ENCODE measurements at regions not wholly inside any gene's neighbourhood (a gene's known extent, or its start where the extent isn't known, plus 50 kb on each side); places are given as distances from the start of the nearest gene placed in this dataset.
"Not testable (repeated sequence)": the region's sequence is repeated elsewhere in the genome, so short reads cannot be mapped to it uniquely, and the experiment has no call there.

DNA sequence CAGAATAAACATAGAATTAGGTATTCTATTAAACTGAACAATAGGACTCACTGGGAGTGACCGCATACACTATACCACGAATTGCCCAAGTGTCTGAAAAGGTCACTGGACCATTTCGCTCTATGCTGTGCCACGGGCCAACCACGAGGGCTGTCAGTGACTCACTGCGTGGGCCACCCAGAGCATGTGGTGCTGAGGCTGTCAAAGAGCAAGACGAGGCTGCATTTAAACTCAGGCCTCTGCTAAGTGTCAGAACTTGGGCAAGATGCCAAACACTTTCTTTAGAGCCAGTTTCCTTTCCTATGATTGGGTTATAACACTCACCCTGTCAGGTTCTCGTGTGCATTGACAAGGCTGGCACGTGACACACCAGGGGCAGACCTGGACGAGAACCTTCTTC is 97.5 kb downstream of the SH3YL1 start:
- peaks cover 0 to 4% (median 4%) of the 10 kb centered on the region in 3 donors for H3K9me3 Mint-ChIP-seq
- peaks cover 14% of the 10 kb centered on the region for H3K27me3 Mint-ChIP-seq
- H3K4me3 Mint-ChIP-seq, result no peak overlapping the region
- no peaks in the 10 kb centered on the region for H3K4me1 Mint-ChIP-seq
- H3K27ac Mint-ChIP-seq, result no peak overlapping the region
- H3K36me3 Mint-ChIP-seq, result peaks cover 2% of the 10 kb centered on the region

DNA sequence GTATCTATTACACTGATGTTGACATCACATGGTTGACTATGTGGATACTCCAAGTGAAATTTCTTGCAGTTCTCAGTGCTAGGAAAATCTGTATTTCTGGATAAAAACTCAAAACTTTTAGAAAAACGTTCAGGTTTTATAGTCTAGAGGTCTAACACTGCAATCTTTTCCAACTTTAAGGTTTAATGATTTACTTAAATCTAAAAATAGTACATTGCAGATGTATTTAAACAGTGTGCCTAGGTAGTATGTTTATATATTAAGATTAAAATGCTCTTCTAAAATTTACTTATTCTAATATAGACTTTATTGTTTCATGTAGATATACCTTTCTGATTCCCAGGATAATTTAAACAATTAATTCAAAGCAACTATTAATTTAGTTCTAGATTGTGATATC is 98.3 kb downstream of the SH3YL1 start:
- Mint-ChIP-seq H3K27me3 (peaks cover 18% of the 10 kb centered on the region), H3K27ac (no peak overlapping the region), H3K4me3 (no peak overlapping the region), H3K36me3 (peaks cover 2% of the 10 kb centered on the region), H3K4me1 (peaks cover 0 to 1% (median 0%) of the 10 kb centered on the region in 3 donors), H3K9me3 (peaks cover 0 to 4% (median 4%) of the 10 kb centered on the region in 3 donors)

DNA sequence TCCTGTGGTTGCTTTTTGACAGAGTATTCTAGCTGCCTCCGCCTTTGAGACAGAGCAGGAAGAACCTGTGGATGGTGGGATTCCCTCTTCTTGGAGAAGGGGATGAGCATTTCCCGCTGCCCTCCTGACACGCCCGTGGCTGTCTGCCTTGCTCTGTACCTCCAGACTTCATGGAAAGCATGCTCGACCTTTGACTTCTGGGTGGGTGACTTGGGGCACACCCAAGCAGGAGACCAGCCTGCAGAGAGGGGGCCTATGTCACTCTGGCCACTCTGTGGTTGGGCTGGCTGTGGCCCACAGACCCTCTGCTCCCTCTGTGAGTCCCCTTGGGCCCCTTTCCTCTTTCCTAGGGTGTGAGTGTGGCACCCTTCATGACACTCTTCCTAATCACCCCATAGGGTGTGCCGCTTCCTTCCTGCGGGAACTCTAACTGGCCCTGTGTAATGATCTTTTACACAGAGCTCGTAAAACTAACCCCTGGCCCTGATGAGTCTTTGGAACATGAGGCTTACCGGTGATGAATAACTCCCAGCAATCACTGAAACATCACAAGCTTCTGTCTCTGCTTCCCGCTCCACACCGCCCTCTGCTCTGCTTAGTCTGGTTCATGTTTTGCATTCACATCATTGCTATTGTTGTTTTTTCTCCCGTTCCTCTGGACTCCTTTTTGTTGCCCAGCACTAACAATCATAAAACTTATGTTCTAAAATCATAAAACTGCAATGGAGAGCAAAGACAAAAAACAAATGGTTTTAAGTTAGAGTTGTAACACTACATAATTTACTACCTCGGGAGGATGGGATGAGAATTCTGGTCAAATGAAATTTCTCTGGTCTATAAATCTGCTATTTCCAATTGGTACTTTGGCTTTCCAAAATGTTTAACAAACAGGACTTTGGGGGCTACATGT is 101.1 kb downstream of the SH3YL1 start:
- H3K27me3 Mint-ChIP-seq, result peaks cover 17% of the 10 kb centered on the region
- no peaks in the 10 kb centered on the region for H3K36me3 Mint-ChIP-seq
- H3K9me3 Mint-ChIP-seq, result peaks cover 0 to 4% (median 3%) of the 10 kb centered on the region in 3 donors
- no peak overlapping the region for H3K27ac Mint-ChIP-seq
- H3K4me1 Mint-ChIP-seq, result peaks cover 0 to 1% (median 0%) of the 10 kb centered on the region in 3 donors
- no peak overlapping the region for H3K4me3 Mint-ChIP-seq

DNA sequence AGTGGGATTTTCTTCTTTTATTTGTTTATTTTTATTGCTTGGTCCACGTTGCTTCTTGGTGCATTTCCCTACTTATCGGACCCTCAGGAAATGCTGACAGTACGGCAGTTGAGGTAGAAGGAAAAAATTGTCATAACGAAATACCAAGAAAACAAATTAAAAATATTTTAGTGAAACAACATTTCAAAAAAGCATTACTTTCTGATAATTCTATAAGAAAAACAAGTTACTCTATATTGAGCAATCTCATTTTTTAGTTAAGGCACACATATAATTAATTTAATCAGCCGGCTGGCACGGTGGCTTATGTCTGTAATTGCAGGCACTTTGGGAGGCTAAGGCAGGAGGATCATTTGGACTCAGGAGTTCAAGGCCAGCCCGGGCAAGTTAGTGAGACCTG is 102.1 kb downstream of the SH3YL1 start:
- no peak overlapping the region for H3K27ac Mint-ChIP-seq
- peaks cover 17% of the 10 kb centered on the region for H3K27me3 Mint-ChIP-seq
- peaks cover 0 to 4% (median 3%) of the 10 kb centered on the region in 3 donors for H3K9me3 Mint-ChIP-seq
- no peak overlapping the region for H3K4me3 Mint-ChIP-seq
- peaks cover 0 to 1% (median 0%) of the 10 kb centered on the region in 3 donors for H3K4me1 Mint-ChIP-seq
- no peaks in the 10 kb centered on the region for H3K36me3 Mint-ChIP-seq

DNA sequence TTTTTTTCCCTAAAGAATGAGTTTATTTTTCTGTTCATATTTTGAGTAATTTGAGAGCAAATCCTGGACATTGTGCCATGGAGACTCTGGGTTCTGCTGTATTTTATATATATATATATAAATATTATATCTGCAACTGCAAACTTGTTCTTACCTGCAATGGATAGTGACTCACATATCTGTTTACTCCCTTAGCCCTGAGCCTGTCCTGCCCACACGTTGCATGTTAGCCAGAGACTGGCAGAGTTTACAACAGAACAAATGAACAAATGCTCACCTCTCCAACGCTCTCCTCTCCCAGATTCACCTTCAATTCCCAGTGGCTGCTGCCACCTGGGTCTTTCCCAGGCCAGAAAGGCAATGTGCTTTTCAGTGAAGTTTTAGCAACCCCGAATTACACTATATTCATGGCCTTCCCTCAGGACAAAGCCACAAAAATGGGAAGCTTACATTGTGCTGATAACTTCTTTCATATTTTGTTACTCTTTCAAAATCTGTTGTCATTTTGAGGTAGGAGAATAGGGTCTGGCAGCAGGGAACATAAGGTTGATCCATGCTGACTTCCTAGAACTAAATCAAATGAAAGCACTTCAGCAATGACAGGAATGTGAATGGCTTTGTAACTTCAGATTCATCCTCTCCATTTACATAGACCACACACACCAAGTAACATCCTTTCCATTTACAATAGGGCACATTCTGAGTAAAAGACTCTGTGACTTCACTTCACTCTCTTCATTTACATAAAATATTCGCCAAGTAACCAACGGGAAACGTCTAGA is 105.4 kb upstream of the FAM110C start:
- Mint-ChIP-seq H3K9me3 (peaks cover 0 to 2% (median 0%) of the 10 kb centered on the region in 3 donors), H3K27me3 (peaks cover 15% of the 10 kb centered on the region), H3K27ac (no peak overlapping the region), H3K4me1 (no peaks in the 10 kb centered on the region), H3K4me3 (no peak overlapping the region), H3K36me3 (no peaks in the 10 kb centered on the region)

DNA sequence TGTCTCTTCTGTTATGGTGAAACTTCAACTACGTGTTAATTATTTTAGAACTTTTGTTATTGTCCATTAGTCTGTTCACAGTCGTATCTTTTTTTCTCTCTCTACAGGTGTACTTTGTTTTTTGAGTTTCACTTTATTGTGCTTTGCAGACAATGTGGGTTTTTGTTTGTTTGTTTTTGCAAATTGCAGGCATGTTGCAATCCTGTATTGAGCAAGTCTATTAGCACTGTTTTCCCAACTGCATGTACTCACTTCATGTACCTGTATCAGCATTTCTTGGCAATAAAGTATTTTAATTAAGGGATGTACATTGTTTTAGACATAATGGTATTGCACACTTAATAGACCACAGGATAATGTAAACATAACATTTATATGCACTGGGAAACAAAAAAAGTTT is 99.1 kb upstream of the FAM110C start:
- Mint-ChIP-seq H3K27me3 (peaks cover 5% of the 10 kb centered on the region), H3K27ac (peak overlapping the region in 1 of 3 donors; percentile 66), H3K4me3 (no peak overlapping the region), H3K36me3 (no peaks in the 10 kb centered on the region), H3K4me1 (no peaks in the 10 kb centered on the region), H3K9me3 (no peaks in the 10 kb centered on the region)

DNA sequence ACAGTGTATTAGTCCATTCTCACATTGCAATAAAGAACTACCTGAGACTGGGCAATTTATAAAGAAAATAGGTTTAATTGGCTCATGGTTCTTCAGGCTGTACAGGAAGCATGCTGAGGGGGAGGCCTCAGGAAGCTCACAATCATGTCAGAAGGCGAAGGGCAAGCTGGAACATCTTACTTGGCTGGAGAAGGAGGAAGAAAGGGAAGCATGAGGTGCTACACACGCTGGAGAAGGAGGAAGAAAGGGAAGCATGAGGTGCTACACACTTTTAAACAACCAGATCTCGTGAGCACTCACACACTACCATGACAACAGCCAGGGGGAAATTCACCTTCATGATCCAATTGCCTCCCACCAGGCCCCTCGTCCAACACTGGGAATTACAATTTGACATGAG is 95.3 kb upstream of the FAM110C start:
- no peaks in the 10 kb centered on the region for H3K36me3 Mint-ChIP-seq
- no peaks in the 10 kb centered on the region for H3K9me3 Mint-ChIP-seq
- H3K4me3 Mint-ChIP-seq, result no peak overlapping the region
- H3K27me3 Mint-ChIP-seq, result no peaks in the 10 kb centered on the region
- H3K4me1 Mint-ChIP-seq, result no peaks in the 10 kb centered on the region
- H3K27ac Mint-ChIP-seq, result no peak overlapping the region

DNA sequence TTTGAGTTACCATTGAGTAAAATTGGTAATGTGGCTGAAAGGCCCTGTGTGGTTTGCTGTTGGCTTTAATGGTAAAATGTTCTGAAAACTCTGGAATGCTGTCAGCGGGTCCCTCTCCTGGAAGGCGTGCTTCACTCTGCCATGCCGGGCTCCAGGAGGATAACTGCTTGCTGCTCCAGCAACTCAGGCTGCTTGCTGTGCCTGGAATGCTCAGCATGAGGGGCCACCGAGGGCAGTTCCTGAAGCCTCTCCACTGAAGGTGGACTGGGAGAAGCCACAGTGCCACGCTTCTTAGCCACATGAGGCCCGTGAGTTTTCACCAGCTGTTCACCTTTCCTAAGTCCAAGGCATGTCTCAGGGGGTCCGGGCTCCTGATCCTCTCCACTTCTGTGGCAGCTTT is 90.4 kb upstream of the FAM110C start:
- Mint-ChIP-seq H3K9me3 (no peaks in the 10 kb centered on the region), H3K27ac (no peak overlapping the region), H3K4me1 (no peaks in the 10 kb centered on the region), H3K27me3 (peaks cover 16% of the 10 kb centered on the region), H3K36me3 (no peaks in the 10 kb centered on the region), H3K4me3 (no peak overlapping the region)

DNA sequence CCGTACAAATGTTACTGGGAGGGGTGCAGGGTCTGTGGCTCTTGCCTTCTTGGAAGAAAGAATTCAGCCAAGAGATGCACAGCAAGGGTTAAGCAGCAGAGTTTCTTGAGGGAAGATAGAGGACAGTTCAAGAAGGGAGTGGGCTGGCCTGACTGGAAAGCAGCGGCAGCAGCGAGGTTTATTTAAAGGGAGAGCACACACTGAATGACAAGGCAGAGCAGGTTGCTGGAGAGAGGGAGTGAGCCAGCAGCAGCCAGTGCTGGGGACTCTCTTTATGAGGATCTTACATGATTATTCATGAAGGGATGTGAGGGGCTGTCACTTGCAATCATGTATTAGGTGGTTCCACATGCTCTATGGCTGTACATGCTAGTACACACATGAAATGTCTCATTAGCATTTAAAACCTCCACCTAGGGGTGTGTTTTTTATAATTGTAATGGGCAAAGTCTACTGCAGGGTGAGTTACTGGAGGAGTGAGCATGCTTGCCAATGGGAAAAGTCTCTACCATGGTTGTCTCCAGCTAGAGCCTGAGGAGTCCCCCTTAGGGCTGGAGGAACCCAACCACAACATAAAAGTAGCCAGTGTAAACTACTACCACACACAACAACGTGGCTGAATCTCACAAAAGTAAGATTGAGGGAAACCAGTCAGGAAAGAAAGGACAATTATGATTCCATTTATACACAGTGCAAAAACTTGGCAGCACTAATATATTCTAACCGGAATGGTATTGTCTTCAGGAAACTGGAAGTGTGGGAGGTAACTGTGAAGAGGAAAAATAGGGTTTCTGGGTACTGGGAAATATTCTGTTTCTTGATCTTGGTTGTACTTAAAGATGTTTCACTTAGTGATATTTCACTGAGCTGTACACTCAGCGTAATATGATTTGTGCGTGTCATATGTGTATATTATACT is 87.6 kb upstream of the FAM110C start:
- no peaks in the 10 kb centered on the region for H3K36me3 Mint-ChIP-seq
- H3K4me1 Mint-ChIP-seq, result no peaks in the 10 kb centered on the region
- no peak overlapping the region for H3K4me3 Mint-ChIP-seq
- peaks cover 0 to 2% (median under 1%) of the 10 kb centered on the region in 3 donors for H3K9me3 Mint-ChIP-seq
- H3K27ac Mint-ChIP-seq, result no peak overlapping the region
- peaks cover 18% of the 10 kb centered on the region for H3K27me3 Mint-ChIP-seq

DNA sequence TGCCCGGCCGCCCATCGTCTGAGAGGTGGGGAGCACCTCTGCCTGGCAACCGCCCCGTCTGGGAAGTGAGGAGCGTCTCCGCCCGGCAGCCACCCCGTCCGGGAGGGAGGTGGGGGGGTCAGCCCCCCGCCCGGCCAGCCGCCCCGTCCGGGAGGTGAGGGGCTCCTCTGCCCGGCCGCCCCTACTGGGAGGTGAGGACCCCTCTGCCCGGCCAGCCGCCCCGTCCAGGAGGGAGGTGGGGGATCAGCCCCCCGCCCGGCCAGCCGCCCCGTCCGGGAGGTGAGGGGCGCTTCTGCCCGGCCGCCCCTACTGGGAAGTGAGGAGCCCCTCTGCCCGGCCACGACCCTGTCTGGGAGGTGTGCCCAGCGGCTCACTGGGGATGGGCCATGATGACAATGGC is 80.5 kb upstream of the FAM110C start:
- H3K36me3 Mint-ChIP-seq, H3K27ac Mint-ChIP-seq, H3K9me3 Mint-ChIP-seq, H3K4me3 Mint-ChIP-seq, H3K4me1 Mint-ChIP-seq, H3K27me3 Mint-ChIP-seq: not testable (repeated sequence)

DNA sequence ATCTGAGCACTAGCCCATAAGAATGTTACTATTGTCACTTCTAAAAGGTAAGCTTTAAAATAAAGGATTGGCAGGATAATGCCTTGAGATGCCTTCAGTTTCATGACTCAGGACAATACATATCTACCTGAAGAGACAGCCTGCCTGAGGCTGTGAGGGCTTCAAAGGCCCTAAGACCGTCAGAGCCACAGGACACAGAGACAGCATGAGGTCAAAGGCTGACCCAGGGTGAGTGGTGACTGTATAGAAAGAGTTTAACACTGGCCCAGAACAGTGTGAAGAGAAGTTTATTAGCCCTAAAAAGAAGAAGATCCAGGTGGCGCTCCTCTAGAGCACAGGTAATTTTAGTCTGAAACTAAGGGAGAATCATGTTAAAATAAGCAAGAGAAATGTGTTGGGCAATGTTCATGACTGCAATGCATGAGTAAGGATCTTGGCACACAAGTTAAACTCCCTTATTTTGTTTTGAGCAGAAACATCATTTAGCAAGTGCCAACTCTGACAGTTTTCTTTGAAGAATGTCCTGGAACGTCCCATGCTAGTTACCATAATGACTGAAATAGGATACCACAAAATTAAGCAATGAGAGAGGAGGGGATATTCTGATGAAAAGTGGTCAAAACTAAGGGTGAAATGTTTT is 78.1 kb upstream of the FAM110C start:
- Mint-ChIP-seq H3K4me3 (no peak overlapping the region), H3K4me1 (no peaks in the 10 kb centered on the region), H3K27ac (no peak overlapping the region), H3K27me3 (peaks cover 6% of the 10 kb centered on the region), H3K9me3 (peaks cover 0 to 5% (median 3%) of the 10 kb centered on the region in 3 donors), H3K36me3 (no peaks in the 10 kb centered on the region)

DNA sequence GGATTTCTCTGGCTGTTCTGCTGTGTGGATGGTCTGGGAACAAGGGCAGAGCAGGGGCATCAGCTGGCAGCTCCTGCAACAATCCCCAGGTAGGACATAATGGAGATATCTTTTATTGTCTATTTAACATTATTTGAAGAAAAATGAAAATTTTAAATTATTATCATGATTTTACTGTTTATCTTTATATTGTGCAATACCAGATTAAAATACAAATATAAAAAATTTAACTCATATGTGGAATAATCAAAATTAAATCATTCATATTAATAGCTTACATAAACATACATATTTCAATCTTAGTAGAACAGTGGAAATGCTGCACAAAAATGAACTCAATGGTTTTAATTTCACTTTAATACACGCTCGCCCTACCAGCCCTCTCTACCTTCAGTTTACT is 70.6 kb upstream of the FAM110C start:
- Mint-ChIP-seq H3K36me3 (no peaks in the 10 kb centered on the region), H3K9me3 (no peaks in the 10 kb centered on the region), H3K4me1 (no peaks in the 10 kb centered on the region), H3K4me3 (no peak overlapping the region), H3K27me3 (peaks cover 10% of the 10 kb centered on the region), H3K27ac (no peak overlapping the region)

DNA sequence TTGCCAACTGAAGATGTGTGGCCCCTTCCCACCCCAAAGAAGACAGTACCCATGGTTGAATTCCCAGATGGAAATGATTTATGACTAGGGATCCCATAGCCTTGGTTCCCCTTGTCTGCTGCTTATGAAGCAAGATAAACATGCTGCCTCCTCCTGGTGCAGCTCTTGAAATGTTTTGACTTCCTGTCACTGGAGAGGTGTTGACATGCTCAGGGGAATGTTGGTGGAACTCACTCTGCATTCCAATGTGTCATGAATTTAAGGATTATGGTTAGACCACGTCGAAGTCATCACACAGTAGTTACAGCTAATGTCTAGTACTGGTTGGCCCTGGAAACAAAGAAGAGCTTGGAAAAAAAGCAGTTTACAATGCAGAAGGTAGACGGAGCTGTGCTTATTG is 69.0 kb upstream of the FAM110C start:
- Mint-ChIP-seq H3K9me3 (no peaks in the 10 kb centered on the region), H3K27me3 (peaks cover 10% of the 10 kb centered on the region)

DNA sequence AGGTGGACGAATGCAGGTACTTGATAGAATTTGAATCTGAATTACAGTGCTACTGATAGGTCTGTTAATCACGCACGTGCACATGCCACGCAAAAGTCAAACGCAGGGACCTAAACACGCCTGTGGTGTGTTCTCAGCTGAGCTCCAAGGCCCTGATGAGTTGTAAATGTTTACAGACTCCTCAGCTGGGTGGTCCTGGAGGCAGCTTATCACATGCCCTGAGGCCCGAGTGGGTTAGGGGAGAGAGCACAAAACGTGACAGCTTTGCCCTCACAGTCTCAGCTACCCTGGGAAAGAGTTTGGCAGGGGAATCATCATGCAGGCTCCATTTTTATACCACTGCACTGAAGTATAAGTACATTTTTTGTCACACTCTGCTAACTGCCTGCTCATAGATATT is 68.3 kb upstream of the FAM110C start:
- Mint-ChIP-seq H3K4me3 (no peak overlapping the region), H3K27me3 (peaks cover 12% of the 10 kb centered on the region), H3K9me3 (no peaks in the 10 kb centered on the region), H3K4me1 (no peaks in the 10 kb centered on the region), H3K36me3 (no peaks in the 10 kb centered on the region), H3K27ac (no peak overlapping the region)

More for the DNA sequence above, 69.0 kb upstream of the FAM110C start:
- no peaks in the 10 kb centered on the region for H3K36me3 Mint-ChIP-seq
- H3K4me1 Mint-ChIP-seq, result no peaks in the 10 kb centered on the region
- H3K27ac Mint-ChIP-seq, result no peak overlapping the region
- H3K4me3 Mint-ChIP-seq, result no peak overlapping the region
